DOHH2 (cell line): ENCODE measurements at regions not wholly inside any gene's neighbourhood (a gene's known extent, or its start where the extent isn't known, plus 50 kb on each side); places are given as distances from the start of the nearest gene placed in this dataset.

Experiments
- EZH2phosphoT487 ChIP-seq: fragments of 200-600 bp; sonication (generic); IDR thresholded peaks from 2 replicates; pipeline ENCODE4 v1.6.1; 2017; ENCODE audit warnings: borderline replicate concordance, mild to moderate bottlenecking, antibody characterized with exemption, low read length, moderate library complexity, mixed read lengths
- TF ChIP-seq, protein P1 (sequence below): fragments of 200-600 bp; sonication (generic); IDR thresholded peaks from one replicate; pipeline ENCODE4 v1.5.1; 2014; ENCODE audit warnings: antibody characterized with exemption, mild to moderate bottlenecking, low read depth, low read length; ENCODE audit not compliant: poor library complexity, severe bottlenecking

DNA sequence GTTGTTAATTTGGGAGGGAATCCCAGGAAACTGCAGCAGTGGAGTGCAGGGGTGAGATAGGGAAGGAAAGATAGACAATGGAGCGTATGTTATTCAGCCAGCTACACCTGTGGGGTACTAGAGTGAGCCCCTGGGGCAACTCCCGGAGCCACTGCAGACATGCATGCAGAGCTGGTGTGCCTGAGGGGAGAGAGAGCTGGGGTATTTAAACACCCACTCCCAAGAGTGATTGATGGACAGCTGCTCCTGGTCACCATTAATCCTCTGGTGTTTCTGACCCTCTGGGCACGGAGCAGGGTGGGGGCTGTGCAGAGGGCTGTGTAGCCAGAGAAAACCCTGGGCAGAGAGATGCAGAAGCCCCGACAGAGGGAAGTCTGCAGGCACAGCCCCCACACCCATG lies 146.7 kb upstream of the CDH4 start:
- TF ChIP-seq, protein P1, sequence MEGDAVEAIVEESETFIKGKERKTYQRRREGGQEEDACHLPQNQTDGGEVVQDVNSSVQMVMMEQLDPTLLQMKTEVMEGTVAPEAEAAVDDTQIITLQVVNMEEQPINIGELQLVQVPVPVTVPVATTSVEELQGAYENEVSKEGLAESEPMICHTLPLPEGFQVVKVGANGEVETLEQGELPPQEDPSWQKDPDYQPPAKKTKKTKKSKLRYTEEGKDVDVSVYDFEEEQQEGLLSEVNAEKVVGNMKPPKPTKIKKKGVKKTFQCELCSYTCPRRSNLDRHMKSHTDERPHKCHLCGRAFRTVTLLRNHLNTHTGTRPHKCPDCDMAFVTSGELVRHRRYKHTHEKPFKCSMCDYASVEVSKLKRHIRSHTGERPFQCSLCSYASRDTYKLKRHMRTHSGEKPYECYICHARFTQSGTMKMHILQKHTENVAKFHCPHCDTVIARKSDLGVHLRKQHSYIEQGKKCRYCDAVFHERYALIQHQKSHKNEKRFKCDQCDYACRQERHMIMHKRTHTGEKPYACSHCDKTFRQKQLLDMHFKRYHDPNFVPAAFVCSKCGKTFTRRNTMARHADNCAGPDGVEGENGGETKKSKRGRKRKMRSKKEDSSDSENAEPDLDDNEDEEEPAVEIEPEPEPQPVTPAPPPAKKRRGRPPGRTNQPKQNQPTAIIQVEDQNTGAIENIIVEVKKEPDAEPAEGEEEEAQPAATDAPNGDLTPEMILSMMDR, result no peak
- TF ChIP-seq EZH2phosphoT487, result no peak
